ELR (cell line): ENCODE measurements at regions not wholly inside any gene's neighbourhood (a gene's known extent, or its start where the extent isn't known, plus 50 kb on each side); places are given as distances from the start of the nearest gene placed in this dataset.
"Not testable (repeated sequence)": the region's sequence is repeated elsewhere in the genome, so short reads cannot be mapped to it uniquely, and the experiment has no call there.

Experiments
- DNase-seq: peaks from one replicate; pipeline ENCODE4 v3.0.0-alpha.2; 2015; ENCODE audit warnings: low read depth

DNA sequence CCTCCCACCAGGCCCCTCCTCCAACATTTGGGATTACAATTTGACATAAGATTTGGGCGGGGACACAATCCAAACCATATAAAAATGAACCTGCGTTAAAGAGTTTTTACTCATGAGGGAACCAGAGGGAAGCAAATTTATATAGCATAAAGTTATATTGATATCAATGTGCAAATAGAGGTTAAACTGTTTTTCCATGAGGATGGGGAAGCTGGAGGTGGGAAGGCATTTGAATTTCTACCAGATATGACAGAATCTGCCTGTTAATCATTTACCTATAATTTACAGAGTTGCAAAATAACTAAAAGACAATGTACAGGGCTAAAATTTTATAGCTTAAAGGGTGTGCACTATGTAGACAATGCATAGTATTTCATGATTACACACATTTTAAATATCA is 322.0 kb upstream of the FKBP1C start:
- DNase-seq = no peak

DNA sequence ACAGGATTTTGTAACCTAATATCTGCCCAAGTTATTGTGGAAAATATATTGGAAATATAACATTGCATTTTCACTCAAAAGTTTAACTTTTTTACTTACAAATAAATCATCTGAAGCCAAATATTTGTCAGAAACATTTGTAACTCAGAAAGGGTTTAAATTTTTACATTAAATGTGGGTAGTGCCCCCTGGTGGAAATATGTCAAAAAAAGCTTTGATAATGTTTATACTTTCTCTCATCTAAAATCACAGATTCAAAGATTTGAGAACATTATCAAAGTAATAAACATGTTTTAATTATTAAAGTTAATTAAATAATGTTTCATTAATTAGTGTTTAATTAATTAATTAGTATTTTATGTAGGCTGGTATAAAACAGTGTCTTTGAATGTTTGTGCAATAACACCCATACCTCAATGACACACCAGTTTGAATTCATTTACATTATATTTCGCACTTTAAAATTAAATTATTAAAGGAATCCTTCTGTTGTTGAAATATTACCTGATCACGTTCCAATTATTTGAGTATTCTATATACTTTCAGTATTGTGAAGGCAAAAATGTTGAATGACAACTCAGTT is 320.1 kb upstream of the FKBP1C start:
- DNase-seq = peak; percentile 1

DNA sequence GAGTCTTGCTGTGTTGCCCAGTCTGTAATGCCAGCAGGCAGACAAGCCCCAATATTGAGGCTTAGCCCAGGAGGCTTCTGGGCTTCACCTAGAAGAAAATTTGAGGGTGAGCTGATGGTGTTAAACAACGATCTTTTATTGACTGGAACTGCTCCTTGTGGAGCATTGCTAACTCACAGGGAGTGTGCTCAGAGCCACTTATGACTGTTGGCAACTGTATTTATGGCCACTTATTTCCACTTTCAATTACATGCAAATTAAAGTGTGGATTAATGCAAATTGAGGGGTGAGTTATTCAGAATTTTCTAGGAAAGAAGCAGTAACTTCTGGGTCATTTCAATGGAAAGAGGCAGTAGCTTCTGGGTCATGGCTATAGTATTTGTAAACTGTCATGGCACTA is 317.2 kb upstream of the FKBP1C start:
- DNase-seq = no peak

DNA sequence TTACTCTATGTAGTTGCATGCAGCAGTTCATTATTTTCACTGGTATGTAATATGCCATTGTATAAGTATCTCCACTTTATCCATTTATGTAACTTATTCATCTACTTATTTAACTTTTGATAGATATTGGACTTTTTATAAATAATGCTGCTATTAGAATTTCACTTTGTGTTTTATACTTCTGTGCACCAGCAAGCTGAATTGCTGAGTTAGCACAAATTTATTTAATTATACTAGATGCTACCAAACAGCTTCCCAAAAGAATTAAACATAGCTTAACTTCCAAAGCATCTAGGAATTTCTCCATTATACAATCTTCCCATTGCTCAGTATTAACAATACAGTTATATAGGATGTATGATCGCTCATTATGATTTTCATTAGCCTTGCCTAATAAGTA is 308.0 kb upstream of the FKBP1C start:
- DNase-seq = no peak

DNA sequence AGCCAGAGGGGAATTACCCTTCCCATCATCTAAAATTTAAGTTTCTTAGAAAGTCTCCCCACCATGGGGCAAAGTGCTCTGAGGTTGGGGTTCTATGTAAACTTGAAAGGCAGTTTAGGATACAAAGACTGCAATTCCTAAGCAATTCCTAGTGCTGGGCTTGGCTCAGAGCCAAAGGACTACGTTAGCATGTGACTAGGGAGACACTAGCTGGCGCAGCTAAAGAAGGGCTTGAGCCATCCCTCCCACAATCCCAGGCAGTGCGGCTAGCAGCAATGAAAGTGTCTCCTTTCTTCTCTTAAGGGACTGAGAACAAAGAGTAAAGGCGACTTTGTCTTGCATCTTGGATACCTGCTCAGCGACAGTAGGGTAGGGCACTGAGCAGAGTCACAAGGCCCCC is 306.6 kb upstream of the FKBP1C start:
- no peak for DNase-seq

DNA sequence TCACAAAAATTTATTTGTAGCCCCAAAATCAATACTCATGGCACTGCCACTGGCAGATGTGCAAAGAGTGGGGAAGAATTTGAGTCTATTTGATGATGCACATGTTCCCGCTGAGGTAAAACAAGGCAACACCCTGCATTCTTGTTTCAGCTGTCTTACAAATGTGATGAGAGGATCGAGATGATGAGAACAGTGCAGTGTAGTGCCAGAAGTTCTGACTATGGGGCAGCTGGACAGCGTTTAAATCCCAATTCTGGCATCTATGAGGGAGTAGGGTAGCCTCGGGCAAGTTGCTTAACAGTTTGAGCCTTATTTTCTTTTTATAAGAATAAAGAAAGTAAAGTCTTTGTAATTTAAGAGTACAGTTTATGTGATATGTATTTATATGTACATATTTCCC is 296.7 kb upstream of the FKBP1C start:
- DNase-seq = no peak

DNA sequence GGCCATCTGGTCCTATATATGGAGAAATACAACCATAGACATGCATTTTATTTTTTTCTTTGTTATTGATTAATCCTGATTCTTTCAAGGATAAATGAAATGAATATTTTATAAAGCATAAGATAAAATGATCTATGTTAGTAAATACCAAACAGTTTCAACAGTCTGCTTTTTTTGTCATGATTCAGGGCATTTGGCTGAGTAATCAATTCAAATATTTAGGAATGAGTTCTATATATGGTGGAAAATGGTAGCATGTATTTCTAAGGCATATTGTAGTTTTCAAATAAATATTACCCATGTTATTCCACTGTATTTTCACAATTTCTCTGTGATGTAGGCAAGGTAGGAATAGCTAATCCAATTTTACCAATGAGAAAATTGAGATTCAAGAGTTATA is 287.5 kb upstream of the FKBP1C start:
- DNase-seq = no peak

DNA sequence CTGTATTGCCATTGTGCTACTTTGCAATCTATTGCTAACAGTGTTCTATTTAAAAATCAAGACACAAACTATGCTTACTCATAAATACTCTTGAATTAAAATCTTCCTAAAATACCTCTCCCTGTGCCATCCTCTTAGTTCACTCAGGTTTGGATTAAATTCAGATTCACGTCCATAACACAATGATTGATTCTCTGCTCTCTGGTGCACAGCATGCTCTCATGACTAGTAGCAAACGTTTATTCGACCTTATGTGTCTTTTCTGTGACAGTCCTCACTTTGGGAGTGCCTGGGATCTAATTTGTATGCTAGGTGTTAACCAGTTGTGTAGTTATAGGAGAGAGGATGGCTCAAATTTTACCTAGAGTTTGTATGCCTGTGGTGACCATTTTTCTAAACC is 270.4 kb upstream of the FKBP1C start:
- no peak for DNase-seq

DNA sequence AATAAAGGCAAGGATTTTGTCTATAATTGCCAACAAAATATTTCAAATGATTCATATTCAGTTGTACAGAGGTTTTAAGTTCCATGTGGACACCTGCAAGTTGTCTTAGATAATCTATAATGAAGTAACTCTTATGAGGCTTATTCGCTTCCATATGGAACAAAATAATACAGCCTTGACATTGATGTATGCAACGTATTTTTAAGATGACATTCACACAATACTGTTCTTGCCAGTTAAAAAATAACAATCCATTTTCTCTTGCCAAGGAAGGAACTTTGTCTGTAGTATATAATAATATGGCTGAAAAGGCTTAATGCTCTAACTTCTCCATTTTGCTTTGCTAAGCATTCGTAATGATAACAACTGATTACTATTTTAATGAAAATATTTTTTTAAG is 269.3 kb upstream of the FKBP1C start:
- no peak for DNase-seq

DNA sequence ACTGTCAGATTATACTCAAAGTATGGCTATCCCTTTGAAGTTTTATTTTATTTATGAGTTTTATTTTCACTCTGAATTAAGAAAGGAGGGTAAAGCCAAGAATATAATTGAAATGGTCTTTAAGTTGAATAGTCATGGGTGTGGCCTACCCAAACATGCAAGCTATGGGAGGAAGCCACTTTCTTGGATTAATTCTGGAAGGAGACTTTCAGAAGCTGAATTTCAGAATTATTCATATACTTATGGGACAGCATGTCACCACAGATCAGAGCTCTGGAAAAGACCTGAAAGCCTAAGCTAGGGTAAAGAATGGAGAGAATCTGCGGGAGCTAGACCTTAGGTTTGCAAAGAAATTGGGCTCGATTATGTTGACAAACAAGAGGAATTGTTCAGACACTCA is 242.4 kb upstream of the FKBP1C start:
- DNase-seq = no peak

DNA sequence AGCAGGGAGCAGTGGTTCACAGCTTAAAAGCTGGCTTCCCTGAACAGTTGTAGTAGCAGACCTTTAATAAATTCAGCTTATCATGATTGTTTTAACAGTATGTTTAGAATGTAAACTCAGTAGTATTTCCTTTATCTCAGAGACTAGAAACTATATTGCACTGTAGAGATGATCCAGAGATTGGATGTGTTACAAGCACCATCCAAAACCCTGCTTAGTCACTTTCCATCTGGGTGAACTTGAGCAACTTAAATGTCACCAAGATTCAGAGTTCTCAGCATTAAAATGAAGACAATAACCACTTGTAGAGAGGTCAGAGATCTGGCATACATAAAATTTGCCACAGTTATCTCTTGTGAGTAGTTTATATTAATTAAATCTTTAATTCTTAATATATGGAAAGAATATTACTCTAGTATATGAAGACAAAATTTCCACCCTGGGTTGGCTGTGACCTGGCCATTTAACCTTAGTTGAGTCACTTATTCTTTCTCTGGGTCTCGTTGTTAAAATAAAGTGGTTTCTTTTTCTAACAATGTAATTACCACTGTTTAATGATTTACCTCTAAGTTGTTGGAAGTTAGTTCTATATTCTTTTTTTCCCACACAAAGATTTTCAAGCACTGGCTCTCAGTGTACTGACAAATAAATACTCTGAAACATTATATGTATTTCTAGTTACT is 239.2 kb upstream of the FKBP1C start:
- no peak for DNase-seq

DNA sequence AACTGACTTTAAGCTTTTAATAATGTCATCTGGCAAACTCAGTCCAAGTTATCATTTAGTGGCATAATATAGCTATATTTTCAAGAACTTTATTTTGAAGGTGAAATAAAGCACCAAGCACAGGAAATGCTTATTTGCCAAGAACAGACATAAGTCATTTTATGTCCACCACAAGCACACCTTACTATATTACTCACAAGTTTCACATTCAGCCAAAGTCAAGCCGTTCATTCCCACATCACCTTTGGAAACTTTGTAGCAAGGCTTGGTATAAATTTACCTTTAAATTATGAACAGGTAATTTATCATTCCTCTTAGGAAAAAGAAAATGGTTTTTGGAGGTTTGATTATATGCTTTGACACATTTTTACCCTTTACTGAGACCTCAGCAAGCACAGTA is 236.8 kb upstream of the FKBP1C start:
- DNase-seq = no peak

DNA sequence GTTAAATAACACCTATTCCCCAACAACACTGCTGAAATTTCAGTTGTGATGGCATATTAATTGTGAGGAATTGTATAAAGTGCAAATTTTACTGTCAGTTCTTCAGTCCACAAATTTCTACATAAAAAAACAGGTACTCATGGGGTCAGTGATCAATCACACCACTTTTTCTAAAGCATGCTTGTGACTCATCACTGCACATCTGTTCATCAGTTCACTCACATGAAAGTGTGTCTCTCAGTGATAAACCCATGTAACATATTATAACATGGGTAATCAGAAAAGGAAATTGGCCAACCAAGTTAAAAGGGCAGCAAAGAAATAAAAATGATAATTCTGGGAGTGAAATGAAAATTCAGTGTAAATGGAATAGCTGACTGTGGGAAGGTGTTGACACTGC is 234.7 kb upstream of the FKBP1C start:
- DNase-seq = no peak

DNA sequence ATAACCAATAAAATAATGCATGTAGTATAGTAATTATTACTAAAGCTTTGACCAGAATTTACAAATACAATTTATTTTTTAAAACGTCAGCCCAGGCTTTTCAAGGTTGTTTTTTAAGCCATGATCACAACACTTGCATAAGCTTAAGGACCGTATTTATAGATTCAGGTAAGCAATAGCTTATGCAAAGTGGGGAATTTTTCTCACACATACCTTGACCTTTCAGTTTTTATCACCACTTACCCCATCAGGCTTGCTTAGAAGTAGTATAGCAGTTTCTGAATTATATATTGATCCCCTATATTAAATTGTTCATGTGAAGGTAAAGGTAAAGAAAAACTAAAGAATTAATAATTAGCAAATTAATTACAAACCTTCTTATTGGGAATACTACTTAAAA is 232.3 kb upstream of the FKBP1C start:
- no peak for DNase-seq

DNA sequence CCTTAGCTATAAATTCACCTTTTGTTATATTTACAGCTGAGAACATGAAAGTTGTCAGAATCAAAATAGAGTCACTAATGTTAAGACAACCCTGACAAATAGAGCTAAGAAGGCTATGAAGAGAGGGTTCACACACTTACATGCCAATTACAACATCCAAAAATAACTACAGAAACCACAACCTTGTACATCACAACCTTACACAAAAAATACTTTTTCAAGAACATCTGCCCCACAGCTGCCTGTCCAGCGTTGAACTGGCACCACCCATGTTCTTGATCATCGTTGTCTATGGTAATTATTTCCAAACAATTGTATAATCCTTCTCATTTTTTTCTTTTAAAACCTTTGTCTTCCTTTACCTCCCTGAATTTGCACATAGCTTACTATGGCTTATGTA is 231.2 kb upstream of the FKBP1C start:
- DNase-seq = no peak

DNA sequence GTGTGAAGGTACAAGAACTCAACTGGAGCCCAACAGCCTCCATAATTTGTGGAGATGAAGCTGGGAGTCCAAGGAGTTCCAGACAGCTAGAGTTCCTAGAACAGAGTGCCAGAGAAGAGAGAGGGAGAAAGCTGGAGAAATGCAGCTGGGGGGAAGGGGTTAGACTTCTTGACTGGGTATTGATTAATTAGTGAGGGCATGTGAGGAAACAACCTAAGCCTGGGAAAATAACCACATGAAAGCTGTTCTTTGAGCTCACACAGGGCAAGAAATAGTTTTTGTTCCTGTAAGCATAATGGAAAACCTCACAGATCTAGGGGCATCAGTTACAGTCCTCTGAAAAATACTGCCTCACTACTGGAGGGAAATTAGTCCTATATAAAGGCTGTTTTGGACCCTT is 230.5 kb upstream of the FKBP1C start:
- no peak for DNase-seq

DNA sequence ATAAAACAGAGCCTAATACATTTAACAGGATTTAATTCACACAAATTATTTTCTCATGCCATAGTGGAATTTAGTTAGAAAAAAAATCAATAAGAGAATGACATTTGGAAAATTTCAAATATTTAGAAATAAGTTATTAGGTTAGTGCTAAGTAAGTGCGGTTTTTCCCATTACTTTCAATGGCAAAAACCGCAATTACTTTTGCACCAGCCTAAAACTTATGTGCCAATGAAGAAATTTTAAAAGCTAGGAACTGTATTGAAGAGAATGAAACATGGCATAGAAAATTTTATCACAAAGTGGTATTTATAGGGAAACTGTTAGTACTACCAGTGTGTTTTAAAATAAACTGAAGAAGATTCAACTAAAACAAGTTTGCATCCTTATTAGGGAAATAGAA is 228.3 kb upstream of the FKBP1C start:
- DNase-seq = no peak

DNA sequence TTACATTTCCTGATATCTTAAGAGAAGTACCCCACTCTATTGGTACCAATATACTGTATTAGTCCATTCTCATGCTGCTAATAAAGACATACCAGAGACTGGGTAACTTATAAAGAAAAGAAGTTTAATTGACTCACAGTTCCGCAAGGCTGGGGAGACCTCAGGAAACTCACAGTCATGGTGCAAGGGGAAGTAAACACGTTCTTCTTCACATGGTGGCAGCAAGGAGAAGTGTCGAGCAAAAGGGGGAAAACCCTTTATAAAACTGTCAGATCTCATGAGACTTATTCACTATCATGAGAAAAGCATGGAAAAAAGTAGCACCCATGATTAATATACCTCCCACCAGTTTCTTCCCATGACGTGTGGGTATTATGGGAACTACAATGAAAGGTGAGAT is 219.6 kb upstream of the FKBP1C start:
- DNase-seq = not testable (repeated sequence)

DNA sequence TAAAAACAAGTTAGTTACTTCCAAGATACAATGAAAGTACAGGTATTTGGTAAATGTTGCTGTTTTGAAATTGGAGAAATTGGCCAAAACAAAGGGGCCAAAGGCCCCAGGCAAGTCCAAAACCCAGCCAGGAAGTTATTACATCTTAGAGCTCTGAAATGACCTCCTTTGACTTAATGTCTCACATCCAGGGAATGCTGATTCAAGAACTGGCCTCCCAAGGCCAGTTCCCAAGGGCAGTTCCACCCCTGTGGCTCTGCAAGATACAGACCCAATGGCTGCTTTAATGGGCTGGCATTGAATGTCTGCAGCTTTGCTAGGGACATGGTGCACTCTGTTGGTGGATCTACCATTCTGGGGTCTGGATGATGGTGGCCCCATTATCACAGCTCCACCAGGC is 217.3 kb upstream of the FKBP1C start:
- DNase-seq = no peak

DNA sequence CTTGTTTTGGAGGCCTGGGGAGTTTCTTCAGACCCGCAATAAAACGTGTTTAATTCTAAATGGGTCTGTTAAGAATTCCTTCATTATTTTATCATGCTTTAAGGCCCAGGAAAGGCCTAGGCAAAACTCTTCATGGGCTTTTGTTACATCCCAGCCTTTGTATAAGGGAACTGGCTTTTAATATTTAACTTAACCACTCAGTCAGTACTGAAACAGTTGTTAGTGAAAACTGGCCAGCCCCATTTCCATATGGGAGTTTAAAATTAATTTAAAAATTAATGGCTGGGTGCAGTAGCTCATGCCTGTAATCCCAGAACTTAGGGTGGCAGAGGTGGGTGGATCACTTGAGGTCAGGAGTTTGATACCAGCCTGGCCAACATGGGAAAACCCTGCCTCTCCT is 213.2 kb upstream of the FKBP1C start:
- DNase-seq = no peak

DNA sequence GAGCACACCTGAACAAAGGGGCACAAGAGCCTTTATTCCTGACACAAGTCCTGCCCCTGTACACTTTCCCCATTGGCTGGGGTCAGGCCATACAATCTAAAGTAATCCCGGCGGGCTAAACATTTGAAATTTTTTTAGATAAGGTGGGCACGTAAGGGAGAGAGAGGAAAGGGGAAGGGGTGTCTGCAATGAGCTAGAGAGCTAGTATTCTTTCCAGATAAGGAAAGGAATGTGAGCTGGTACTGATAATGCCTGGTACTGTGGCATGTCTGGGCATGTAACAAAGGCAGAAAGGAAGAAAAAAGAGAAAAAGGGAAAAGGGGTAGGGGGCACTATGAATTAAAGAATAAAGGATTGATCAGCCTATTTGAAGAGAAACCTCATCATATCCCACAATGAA is 212.0 kb upstream of the FKBP1C start:
- DNase-seq = not testable (repeated sequence)

DNA sequence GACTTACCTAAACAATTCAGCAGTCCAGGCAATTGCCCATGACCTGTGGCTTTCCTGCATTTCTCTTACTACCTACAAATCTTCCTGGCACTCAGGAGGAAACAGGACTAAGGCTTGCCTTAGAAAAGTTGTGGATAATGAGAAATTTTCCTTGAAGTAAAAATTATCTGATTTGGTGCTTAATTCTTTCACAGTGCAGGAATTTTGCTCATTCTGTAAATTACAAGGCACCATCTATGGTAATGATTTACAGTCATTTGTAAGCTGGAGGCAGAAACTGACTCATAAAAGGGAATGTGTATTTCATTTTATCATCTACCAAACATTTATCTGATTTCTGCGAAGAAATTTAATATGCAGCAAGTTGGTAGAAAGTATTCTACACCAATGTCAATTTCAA is 211.5 kb upstream of the FKBP1C start:
- no peak for DNase-seq

DNA sequence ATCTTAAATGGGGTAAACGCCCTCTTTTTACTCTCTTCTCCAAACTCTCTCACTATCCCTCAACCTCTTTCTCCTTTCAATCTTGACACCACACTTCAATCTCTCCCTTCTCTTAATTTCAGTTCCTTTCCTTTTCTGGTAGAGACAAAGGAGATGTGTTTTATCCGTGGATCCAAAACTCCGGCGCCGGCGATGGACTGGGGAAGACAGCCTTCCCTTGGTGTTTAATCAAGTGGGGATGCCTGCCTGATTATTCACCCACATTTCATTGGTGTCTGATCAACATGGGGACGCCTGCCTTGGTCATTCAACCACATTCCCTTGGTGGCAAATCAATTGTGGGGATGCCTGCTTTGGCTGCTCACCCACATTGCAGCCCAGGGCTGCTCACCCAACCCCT is 205.3 kb upstream of the FKBP1C start:
- not testable (repeated sequence) for DNase-seq

DNA sequence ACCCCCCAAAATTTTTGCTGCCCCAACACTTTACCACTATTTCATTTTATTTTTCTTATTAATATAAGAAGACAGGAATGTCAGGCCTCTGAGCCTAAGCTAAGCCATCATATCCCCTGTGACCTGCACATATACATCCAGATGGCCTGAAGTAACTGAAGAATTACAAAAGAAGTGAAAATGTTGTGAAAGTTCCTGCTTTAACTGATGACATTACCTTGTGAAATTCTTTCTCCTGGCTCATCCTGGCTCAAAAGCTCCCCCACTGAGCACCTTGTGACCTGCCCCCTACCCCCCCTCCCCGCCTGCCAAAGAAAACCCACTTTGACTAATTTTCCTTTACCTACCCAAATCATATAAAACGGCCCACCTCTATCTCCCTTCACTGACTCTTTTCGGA is 200.3 kb upstream of the FKBP1C start:
- DNase-seq = not testable (repeated sequence)
